GM18909 (cell line): ENCODE measurements at regions not wholly inside any gene's neighbourhood (a gene's known extent, or its start where the extent isn't known, plus 50 kb on each side); places are given as distances from the start of the nearest gene placed in this dataset.
"Not testable (repeated sequence)": the region's sequence is repeated elsewhere in the genome, so short reads cannot be mapped to it uniquely, and the experiment has no call there.

Experiments used
- ATAC-seq: cut with Tn5 transposase; IDR thresholded peaks from one replicate; pipeline ENCODE4 v1.9.1; 2021; ENCODE audit warnings: mild to moderate bottlenecking; ENCODE audit not compliant: unreplicated experiment, poor library complexity

GRCh38 chr21:39007985-39008384 lies 175.3 kb downstream of the PSMG1 start:
- no peak for ATAC-seq

GRCh38 chr21:39007532-39007931 lies 175.7 kb downstream of the PSMG1 start:
- no peak for ATAC-seq

GRCh38 chr21:39006571-39007311 lies 176.5 kb downstream of the PSMG1 start:
- no peak for ATAC-seq

GRCh38 chr21:39005502-39005787 lies 177.8 kb downstream of the PSMG1 start:
- no peak for ATAC-seq

GRCh38 chr21:39004634-39005501 lies 178.4 kb downstream of the PSMG1 start:
- ATAC-seq: no peak

GRCh38 chr21:39003982-39004633 lies 179.1 kb downstream of the PSMG1 start:
- ATAC-seq: no peak

GRCh38 chr21:39001341-39001740 lies 181.9 kb downstream of the PSMG1 start:
- no peak for ATAC-seq

- no peak for ATAC-seq
Observed at GRCh38 chr21:39000496-39000895, 182.8 kb downstream of the PSMG1 start.

GRCh38 chr21:38999161-38999560 lies 184.1 kb downstream of the PSMG1 start:
- no peak for ATAC-seq

GRCh38 chr21:38998281-38998680 lies 185.0 kb downstream of the PSMG1 start:
- ATAC-seq: not testable (repeated sequence)

GRCh38 chr21:38997843-38998175 lies 185.4 kb downstream of the PSMG1 start:
- ATAC-seq: not testable (repeated sequence)

GRCh38 chr21:38997051-38997842 lies 186.0 kb downstream of the PSMG1 start:
- no peak for ATAC-seq

GRCh38 chr21:38996355-38996754 lies 186.9 kb downstream of the PSMG1 start:
- no peak for ATAC-seq

GRCh38 chr21:38995731-38996130 lies 187.5 kb downstream of the PSMG1 start:
- ATAC-seq: no peak

GRCh38 chr21:38995071-38995669 lies 188.1 kb downstream of the PSMG1 start:
- ATAC-seq: no peak

- ATAC-seq: no peak
Observed at GRCh38 chr21:38994042-38994441, 188.3 kb downstream of the ETS2 start.

GRCh38 chr21:38993561-38993960 lies 187.8 kb downstream of the ETS2 start:
- no peak for ATAC-seq

GRCh38 chr21:38992737-38993136 lies 187.0 kb downstream of the ETS2 start:
- no peak for ATAC-seq

- no peak for ATAC-seq
Observed at GRCh38 chr21:38990424-38990794, 184.7 kb downstream of the ETS2 start.

- no peak for ATAC-seq
Observed at GRCh38 chr21:38989745-38990423, 184.2 kb downstream of the ETS2 start.
